NCI-H187 treated with DMSO at 0.1 percent for 48 hours (cell line): ENCODE measurements at regions not wholly inside any gene's neighbourhood (a gene's known extent, or its start where the extent isn't known, plus 50 kb on each side); places are given as distances from the start of the nearest gene placed in this dataset.
"Not testable (repeated sequence)": the region's sequence is repeated elsewhere in the genome, so short reads cannot be mapped to it uniquely, and the experiment has no call there.

Experiments used
- DNase-seq: peaks from one replicate; lab custom pipeline; 2025; lab: John Stamatoyannopoulos, UW

GRCh38 chr17:70323269-70323668, 153.9 kb downstream of the KCNJ2 start:
- DNase-seq, result no peak

- no peak for DNase-seq
Measured at GRCh38 chr17:70324031-70324430, 154.7 kb downstream of the KCNJ2 start.

- no peak for DNase-seq
Measured at GRCh38 chr17:70327279-70327678, 157.9 kb downstream of the KCNJ2 start.

GRCh38 chr17:70327723-70328122, 158.4 kb downstream of the KCNJ2 start:
- no peak for DNase-seq

- no peak for DNase-seq
Measured at GRCh38 chr17:70329721-70330120, 160.4 kb downstream of the KCNJ2 start.

GRCh38 chr17:70331066-70331465, 161.7 kb downstream of the KCNJ2 start:
- DNase-seq, result not testable (repeated sequence)

DNA sequence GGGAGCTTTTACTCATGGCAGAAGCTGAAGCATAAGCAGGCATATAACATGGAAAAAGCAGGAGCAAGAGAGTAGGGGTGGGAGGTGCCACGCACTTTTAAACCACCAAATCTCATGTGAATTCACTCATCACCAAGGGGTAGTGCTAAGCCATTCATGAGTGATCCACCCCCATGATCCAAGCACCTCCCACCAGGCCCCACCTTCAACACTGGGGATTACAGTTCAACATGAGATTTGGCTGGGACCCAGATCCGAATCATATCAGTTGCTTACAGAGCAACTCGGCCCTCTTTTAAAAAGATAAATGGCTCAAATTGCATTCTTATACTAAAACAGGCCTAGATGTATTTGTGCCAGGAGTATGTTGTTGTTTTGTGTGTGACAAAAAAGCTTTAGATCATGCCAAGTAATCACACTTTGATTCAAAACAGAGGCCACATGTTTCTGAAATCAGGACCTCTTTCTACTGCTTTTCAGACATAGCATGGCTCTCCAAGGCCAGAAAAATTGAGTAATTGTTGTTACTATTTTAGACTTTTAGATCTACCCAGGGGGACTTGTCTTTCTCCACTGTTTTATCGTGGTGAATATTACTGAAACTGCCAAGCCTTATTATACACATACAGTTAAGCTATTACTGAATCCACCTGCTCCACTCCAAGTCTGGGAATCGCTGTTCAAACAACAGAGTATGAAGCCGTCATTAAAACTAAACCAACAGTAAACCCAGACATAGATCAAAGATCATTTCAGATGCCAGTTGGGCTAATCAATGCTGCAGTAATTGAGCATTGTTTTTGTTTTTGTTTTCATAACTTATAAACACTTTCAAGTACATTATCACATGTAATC, 163.3 kb downstream of the KCNJ2 start:
- no peak for DNase-seq

- no peak for DNase-seq
Measured at GRCh38 chr17:70336411-70336810, 167.1 kb downstream of the KCNJ2 start.

- DNase-seq, result no peak
Measured at GRCh38 chr17:70338946-70339354, 169.6 kb downstream of the KCNJ2 start.

- DNase-seq, result no peak
Measured at GRCh38 chr17:70343114-70343513, 173.8 kb downstream of the KCNJ2 start.

- DNase-seq, result no peak
Measured at GRCh38 chr17:70344386-70345060, 175.2 kb downstream of the KCNJ2 start.

- no peak for DNase-seq
Measured at GRCh38 chr17:70345061-70345460, 175.7 kb downstream of the KCNJ2 start.

- DNase-seq, result no peak
Measured at GRCh38 chr17:70352834-70353233, 183.5 kb downstream of the KCNJ2 start.

GRCh38 chr17:70353408-70354092, 184.2 kb downstream of the KCNJ2 start:
- no peak for DNase-seq

GRCh38 chr17:70355185-70355584, 185.9 kb downstream of the KCNJ2 start:
- DNase-seq, result no peak

- no peak for DNase-seq
Measured at GRCh38 chr17:70357190-70357589, 187.9 kb downstream of the KCNJ2 start.

DNA sequence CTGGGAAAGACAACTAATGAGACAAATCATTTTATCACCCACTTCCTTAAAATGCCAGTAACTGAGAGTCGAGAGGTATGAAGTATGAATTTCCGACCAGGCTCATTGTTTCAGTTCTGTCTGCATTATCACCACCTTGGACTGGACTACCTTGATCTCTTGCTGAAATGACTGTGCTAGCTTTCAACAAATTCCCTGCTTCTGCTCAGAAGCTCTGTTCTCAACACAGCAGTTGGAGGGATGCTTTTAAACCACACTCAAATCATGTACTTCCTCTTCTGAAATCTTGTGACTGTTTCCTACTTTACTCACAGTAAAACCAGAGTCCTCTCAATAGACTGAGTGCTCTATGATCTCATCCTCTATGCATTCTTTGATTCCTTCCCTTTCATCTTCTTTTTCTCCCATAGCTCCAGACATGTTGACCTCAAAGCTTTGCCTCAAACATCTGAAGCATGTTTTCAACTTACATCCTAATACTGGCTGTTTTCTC, 195.8 kb downstream of the KCNJ2 start:
- no peak for DNase-seq

DNA sequence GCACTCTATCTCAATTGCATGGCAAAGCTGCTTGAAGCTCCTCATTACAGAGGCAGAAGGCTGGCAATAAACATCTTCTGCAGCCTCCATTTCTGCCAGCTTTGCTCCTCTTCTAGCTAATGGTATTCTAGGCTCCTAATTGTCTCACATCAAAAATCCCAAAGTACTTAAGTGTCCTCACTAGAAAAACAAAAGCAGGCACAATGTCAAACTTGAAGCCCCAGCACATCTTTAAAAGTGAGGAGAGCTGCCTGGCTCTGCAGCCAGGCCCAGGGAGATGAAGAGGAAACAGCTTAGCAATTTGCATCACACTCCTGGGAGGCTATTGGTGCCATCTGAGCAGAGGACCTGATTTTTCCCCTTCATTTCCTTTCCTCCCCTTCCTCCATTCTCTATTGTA, 197.1 kb downstream of the KCNJ2 start:
- no peak for DNase-seq

- no peak for DNase-seq
Measured at GRCh38 chr17:70368011-70368410, 198.7 kb downstream of the KCNJ2 start.

DNA sequence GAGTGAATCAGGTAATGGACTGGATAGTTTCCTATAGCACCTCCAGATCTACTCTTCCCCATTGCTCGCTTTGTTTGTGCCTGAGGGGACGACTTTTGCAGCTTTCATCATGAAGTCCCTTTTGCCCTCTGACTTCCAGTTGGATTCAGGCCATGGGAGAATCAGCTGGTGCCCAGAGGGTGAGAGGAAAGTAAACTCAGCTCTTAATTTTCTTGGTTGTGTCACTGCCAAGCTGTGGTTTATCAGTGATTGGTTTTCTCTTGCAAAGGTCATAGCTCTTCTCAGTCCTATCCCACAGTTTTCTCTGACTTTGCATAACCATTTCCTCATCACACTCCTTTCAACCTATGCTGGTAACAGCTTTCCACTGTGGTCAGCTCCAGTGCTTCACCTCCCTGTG, 200.1 kb downstream of the KCNJ2 start:
- no peak for DNase-seq

DNA sequence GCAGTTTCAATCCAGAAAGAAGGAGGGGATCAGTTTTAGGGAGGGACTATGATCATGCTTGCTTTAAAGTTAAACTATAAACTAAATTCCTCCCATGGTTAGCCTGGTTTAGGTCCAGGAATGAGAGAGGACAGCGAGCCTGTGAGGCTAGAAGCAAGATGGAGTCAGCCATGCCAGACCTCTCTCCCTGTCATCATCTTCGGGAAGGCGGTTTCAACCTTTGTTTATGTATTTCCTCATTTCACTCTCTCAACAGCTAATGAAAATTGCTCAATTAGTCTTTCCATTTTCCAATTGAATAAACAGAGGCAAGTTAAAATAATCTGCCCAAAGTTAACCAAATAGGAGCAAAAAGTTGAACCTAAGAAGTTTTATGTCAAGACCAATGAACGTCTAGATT, 201.5 kb downstream of the KCNJ2 start:
- DNase-seq, result no peak

- DNase-seq, result no peak
Measured at GRCh38 chr17:70373369-70373768, 204.0 kb downstream of the KCNJ2 start.

DNA sequence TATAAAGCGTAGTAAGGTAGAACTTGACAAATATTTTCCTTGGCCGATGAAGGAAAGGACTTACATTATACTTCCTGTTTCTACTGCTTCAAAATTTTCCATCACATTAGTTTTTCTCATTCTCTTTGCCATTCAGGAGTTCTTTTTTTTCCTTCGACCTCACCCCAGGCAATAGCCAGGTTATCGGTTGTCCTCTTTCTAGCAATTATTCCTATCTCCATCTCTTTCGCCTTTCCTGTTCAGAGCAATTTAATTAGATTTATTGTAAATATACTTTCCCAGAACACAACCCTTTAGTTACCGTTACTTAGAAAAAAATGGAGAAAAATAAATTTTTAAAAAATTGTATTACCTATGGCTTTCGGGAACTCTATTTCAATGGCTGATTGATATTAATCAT, 205.2 kb downstream of the KCNJ2 start:
- DNase-seq, result no peak
